Putamen (tissue), 1 donor: ENCODE measurements at regions not wholly inside any gene's neighbourhood (a gene's known extent, or its start where the extent isn't known, plus 50 kb on each side); places are given as distances from the start of the nearest gene placed in this dataset.

ENCODE experiments used
- DNase-seq: peaks from one replicate; pipeline ENCODE4 v3.0.0-alpha.2; 2016; ENCODE audit warnings: low spot score

- DNase-seq, result no peak
Measured at GRCh38 chr7:35501681-35502080, 193.3 kb downstream of the HERPUD2 start.

GRCh38 chr7:35499226-35499625 lies 195.7 kb downstream of the HERPUD2 start:
- no peak for DNase-seq

DNA sequence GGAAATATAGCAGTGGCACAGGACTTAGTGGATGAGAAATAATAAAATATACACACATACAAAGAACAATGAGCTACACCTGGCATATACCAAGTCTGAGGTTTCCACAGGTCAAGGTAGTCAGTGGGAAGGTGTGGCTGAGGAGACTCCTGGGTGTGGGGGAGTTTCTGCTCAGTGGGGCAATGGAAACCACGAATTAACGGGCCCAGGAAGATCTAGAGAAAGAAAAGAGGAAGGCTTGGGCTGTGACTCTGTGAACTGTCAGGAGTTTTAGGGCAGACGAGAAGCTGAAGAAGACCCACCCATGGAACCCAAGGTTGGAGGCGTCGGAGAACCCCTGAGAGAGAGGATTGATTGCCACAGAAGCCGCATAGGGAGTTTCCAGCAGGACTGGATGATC lies 196.5 kb downstream of the HERPUD2 start:
- DNase-seq, result no peak

DNA sequence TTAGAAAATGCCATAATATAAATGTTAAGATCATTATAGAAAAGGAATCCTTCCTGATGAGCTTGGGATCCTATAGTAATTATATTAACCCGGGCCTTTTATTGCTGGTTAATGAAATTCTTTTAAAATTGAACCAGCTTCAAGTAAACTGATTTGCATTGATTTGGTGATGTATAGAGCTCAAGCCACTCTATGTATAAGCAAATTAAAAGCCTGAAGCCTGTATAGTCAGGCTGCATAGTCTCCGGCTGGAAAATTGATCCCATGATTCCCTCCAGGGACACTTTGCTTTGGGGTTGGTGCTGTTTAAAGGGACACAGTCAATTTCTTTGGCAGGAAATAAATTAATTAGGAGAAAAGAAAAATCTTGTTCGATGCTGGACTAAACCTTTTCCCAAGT lies 199.1 kb downstream of the HERPUD2 start:
- no peak for DNase-seq

DNA sequence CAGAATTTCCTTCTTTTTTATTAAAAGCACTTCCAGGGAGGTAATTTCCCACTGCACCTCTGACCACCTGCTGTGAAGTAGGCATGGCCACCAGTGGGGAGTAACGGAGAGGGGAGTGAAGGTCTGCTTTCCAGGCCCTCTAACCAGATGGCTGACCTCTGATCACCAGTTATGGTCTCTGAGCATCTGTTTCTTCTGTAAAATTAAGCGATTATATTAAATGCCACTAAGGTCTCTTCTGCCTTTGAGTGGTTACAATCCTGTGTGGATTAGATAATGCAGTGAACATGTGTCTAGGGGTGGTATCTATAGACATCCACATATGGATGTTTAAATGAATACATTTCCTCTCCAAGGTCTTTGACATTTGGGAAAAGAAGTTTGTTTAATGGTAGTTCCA lies 199.6 kb downstream of the HERPUD2 start:
- no peak for DNase-seq

GRCh38 chr7:35494407-35494806 lies 200.5 kb downstream of the HERPUD2 start:
- no peak for DNase-seq

DNA sequence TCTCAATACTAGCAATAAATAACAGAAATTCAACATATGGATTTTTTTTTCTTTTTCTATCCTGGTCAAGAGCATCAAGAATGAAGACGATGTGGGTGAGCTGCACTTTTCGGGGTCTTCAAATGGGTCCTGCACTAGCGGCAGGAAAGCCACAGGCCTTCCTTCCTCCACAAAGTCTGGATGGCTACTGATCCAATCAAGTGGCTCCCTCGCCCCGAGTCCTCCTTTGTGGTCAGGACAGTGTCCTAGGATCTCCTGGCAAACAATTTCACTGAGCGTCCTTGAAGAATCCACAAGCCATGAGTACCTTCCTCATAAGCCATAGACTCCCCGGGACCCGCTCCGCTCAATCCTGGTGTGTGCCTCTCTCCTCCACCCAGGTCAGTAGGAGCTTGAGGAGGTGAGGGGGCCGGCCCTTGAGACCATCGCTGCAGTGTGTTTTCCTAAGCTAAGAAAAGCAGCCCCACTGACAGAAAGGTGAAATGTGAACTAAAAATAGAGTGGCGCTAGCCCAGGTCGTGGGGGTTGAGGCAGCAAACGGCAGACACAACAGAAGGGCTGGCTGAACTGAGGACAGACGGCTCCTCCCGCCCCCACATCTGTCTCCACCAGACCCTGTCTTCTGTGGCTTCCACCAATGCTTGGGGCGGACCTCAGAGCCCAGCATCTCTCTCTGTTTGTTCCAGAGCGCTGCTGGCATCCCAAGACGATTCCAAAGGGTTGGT lies 202.3 kb downstream of the HERPUD2 start:
- no peak for DNase-seq

DNA sequence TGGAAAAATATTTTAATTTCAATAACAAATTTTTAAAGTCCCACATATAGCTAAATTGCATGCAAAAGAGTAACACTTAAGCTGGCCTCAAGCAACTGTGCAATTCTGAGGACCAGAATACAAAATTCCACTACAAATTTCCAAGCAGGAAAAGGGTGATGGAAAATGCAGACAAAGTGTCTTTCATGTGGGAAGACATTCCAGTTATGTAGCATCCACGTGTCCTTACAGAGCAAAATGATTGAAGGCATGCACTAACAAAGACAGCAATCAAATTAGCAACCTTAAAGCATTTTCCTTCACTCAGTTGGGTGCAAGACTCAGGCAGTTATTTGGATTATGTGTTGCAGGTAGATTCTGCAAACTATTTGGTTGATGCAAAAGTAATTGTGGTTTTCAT lies 203.7 kb downstream of the HERPUD2 start:
- no peak for DNase-seq

- no peak for DNase-seq
Measured at GRCh38 chr7:35487841-35488240, 207.1 kb downstream of the HERPUD2 start.

GRCh38 chr7:35487402-35487801 lies 207.5 kb downstream of the HERPUD2 start:
- no peak for DNase-seq

GRCh38 chr7:35485436-35485835 lies 209.5 kb downstream of the HERPUD2 start:
- DNase-seq, result no peak

GRCh38 chr7:35483568-35483967 lies 211.4 kb downstream of the HERPUD2 start:
- DNase-seq, result no peak

- no peak for DNase-seq
Measured at GRCh38 chr7:35482231-35482630, 212.7 kb downstream of the HERPUD2 start.

DNA sequence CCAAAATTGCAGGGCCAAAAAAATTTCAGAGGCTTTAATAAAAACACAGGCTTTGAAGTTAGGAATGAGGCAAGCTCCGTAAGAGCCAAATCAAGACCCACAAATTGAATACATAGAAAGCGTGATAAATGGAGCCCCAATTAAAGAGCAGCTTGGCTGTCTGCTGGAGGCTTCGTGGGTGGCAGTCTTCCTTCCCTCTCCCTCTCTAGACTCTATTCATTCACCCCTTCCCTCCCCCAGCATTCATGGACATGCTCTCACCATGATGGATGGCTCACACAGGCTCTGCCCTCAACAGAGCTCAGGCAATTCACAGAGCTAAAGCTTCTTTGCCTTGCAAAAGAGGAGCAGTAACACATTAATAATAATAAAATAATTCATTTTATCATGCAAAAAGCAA lies 214.1 kb downstream of the HERPUD2 start:
- no peak for DNase-seq

- DNase-seq, result no peak
Measured at GRCh38 chr7:35477609-35478008, 217.3 kb downstream of the HERPUD2 start.

DNA sequence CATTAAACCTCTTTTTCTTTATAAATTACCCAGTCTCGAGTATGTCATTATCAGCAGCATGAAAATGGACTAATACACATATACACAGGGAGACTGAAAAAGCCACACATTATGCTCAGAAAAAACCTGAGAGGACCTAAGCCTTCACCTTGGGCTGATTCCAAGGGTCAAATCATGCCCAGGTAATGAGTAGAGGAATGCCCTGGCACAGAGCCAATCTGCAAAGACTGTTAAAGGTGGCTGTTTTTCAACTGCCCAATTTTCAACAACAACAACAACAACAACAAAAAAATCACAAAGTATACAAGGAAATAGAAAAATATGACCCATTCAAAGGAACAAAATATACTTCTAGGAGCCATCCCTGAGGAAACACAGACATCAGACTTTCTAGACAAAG lies 220.2 kb upstream of the TBX20 start:
- no peak for DNase-seq

DNA sequence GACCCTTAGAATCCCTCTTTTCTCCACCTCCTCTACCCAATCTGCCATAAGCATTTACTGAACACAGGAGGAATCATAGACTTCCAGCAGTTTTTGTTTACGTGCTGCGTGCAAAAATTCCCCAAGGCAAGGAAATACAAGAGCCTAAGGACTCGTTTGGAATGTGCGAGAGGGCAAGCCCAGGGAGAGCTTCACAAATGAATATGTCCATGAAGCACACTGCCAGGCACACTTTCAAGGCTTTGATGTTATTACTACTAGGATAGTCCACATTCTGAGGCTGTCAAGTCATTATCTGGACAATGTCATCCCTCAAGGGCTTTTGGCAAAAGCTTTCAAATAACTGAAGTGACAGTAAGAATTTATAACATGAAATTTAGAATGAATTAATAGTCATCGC lies 214.7 kb upstream of the TBX20 start:
- no peak for DNase-seq

DNA sequence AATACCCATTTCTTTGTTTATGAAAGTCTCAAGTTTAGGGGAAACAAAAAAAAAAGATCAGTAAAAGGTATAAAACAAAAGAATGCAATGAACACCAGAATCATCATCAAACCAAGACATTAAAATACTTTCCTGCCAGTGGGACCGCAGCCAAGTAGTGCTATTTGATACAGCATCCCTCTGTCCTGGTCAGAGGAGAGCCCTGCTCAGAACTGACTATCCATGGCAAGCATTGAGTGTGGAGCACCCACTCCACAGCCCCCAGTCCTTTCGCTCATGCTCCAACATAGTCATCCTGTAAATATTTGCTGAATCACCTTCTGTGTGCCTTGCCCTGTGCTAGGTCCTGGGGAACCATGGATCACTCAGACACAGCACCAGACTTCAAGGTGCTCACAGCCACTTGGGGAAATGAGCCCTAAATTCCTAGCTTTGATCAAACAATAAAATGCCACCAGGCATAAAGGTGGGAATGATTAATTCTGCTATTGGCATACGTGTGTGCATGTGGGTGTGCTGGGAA lies 213.6 kb upstream of the TBX20 start:
- no peak for DNase-seq

DNA sequence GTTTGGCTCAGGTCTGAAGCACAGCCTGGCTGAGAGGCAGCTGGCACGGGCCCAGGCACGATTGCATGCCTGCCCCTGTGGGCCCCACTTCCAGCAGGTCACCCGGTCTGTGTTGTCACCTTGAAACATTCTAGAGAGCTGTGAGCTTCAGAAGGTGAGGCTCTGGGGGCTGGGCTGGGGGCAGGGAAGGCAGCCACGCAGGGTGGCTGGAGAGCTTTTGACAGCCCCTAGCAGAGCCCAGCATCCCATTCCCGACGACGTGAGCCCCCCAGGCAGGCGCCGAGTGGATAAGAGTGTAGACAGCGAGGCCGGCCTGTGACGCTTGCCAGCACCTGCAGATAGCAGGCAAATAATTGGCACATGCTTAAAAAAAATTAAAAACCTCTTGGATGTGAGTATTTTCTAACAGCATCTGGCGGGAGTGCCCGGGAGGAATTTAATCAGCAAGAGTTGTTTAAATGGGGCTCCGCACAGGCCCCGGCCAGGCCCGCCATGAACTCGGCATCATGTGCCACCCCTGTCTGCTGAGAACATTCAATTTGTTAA lies 212.0 kb upstream of the TBX20 start:
- DNase-seq, result no peak

DNA sequence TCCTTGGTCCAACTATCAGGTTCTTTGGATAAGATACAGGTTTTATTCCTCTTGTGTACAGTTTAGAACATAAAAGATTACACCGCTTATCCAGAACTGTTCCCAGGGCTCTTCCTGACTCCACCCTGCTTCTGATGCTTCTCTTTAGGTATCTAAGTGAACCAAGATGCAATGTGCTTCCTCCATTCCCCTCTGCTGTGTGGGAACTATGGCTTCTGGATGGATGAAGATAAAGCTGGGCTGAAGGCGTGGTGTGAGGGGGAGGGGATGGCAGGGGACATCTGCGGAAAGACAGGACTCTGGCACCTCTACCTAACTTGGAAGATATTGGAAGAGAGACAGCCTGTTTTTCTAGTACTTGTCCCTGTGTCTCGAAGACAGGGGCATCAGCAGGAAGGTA lies 209.9 kb upstream of the TBX20 start:
- no peak for DNase-seq

GRCh38 chr7:35463176-35463700 lies 209.3 kb upstream of the TBX20 start:
- DNase-seq, result no peak

- no peak for DNase-seq
Measured at GRCh38 chr7:35454575-35455385, 200.9 kb upstream of the TBX20 start.
